HepG2 (cell line): ENCODE measurements at regions not wholly inside any gene's neighbourhood (a gene's known extent, or its start where the extent isn't known, plus 50 kb on each side); places are given as distances from the start of the nearest gene placed in this dataset.

Experiments used
- ATAC-seq: fragments of 200-7000 bp; cut with Tn5 transposase; 3 replicates; pipeline ENCODE4 v1.9.1; 2020; ENCODE audit warnings: mild to moderate bottlenecking, moderate library complexity
- BruUV-seq: library from RNA; stranded (reverse); fragments of 400-500 nt; replicated peaks from 2 replicates; lab custom pipeline; 2021; lab: Mats Ljungman, UMichigan
- CTCF ChIA-PET: fragments of 300-600 bp; formaldehyde crosslinking; extraction: SDS; loops from one replicate; lab custom pipeline; 2021; ENCODE audit warnings: low total read pairs, inconsistent platforms, low intra/inter-chr PET ratio; lab: Yijun Ruan, JAX
- POLR2A ChIA-PET: fragments of 350-600 bp; sonication (Branson Sonifier 250); formaldehyde crosslinking; loops from one replicate; lab custom pipeline; 2020; ENCODE audit warnings: antibody characterized with exemption, inconsistent platforms; lab: Yijun Ruan, JAX
- DNase-seq: peaks from one replicate; pipeline ENCODE4 v3.0.0-alpha.2; 2015; ENCODE audit warnings: low spot score
- FAIRE-seq: peaks from 3 replicates; lab custom pipeline; 2011; peaks lifted over from hg19 to GRCh38; lab: Jason Lieb, UNC
- H2AFZ ChIP-seq: one replicate; pipeline ENCODE4 v1.6.1; 2011; ENCODE audit warnings: low read length, inconsistent platforms
- H3K27ac ChIP-seq: fragments of 300-600 bp; 3 replicates; pipeline ENCODE4 v1.8.0; 2011; ENCODE audit warnings: mixed run types, mild to moderate bottlenecking, mixed read lengths, low read length, inconsistent platforms; ENCODE audit not compliant: insufficient read depth; ENCODE audit errors: extremely low read length
- H3K27me3 ChIP-seq, 2 experiments: fragments of 200-600 bp in 1 of 2; 2 replicates in 1 of 2; 3 replicates in 1 of 2; pipeline versions ENCODE4 v1.6.0 to v1.8.0; 2011; ENCODE audit warnings: low read length in 2 of 2, mild to moderate bottlenecking in 2 of 2, moderate library complexity in 2 of 2, inconsistent platforms in 1 of 2; ENCODE audit not compliant: insufficient read depth in 2 of 2, control insufficient read depth in 1 of 2
- H3K36me3 ChIP-seq, 2 experiments: fragments of 200-600 bp in 1 of 2; replicated peaks in 1 of 2; 2 replicates in 1 of 2; 3 replicates in 1 of 2; pipeline versions ENCODE4 v1.5.1 to v1.8.0; 2011; ENCODE audit warnings: low read length in 2 of 2, inconsistent platforms in 1 of 2; ENCODE audit not compliant: insufficient read depth in 2 of 2, control insufficient read depth in 1 of 2
- H3K4me1 ChIP-seq: 2 replicates; pipeline ENCODE4 v1.5.1; 2012; ENCODE audit warnings: low read length, inconsistent platforms; ENCODE audit not compliant: insufficient read depth
- H3K4me2 ChIP-seq: 2 replicates; pipeline ENCODE4 v1.6.0; 2011; ENCODE audit warnings: low read depth, low read length, inconsistent platforms
- H3K4me3 ChIP-seq, 3 experiments: fragments of 200-600 bp in 1 of 3; sonication (generic), shearing (Covaris generic) in 1 of 3; replicated peaks in 1 of 3; 2 replicates each; pipeline ENCODE4 v1.5.1; 2011 to 2016; ENCODE audit warnings: low read length in 3 of 3, inconsistent platforms in 2 of 3, low read depth in 2 of 3, mild to moderate bottlenecking in 2 of 3, control low read depth in 1 of 3, mixed read lengths in 1 of 3; ENCODE audit not compliant: insufficient read depth in 1 of 3
- H3K79me2 ChIP-seq: one replicate; pipeline ENCODE4 v1.6.1; 2011; ENCODE audit warnings: low read length, inconsistent platforms; ENCODE audit not compliant: insufficient read depth
- H3K9ac ChIP-seq: 2 replicates; pipeline ENCODE4 v1.6.0; 2011; ENCODE audit warnings: mild to moderate bottlenecking, low read depth, low read length, inconsistent platforms; ENCODE audit not compliant: insufficient read depth
- H3K9me3 ChIP-seq: 2 replicates; pipeline ENCODE4 v1.5.1; 2012; ENCODE audit warnings: mild to moderate bottlenecking, low read length
- H4K20me1 ChIP-seq: 2 replicates; pipeline ENCODE4 v1.6.0; 2011; ENCODE audit warnings: inconsistent platforms, mild to moderate bottlenecking, low read length, moderate library complexity; ENCODE audit not compliant: insufficient read depth
- GABPB1 ChIP-seq: IDR thresholded peaks from 2 replicates; pipeline ENCODE4 v1.6.1; 2016; ENCODE audit warnings: mild to moderate bottlenecking, missing genetic modification reagents, moderate library complexity, missing compliant biosample characterization
- JUND ChIP-seq: sonication (generic); formaldehyde crosslinking; IDR thresholded peaks from 2 replicates; pipeline ENCODE4 v1.8.0; 2022; ENCODE audit warnings: mild to moderate bottlenecking, missing genetic modification reagents
- KLF11 ChIP-seq: IDR thresholded peaks from 2 replicates; pipeline ENCODE4 v1.6.1; 2016; ENCODE audit warnings: missing compliant biosample characterization
- NFRKB ChIP-seq: fragments of 450-650 bp; IDR thresholded peaks from 2 replicates; pipeline ENCODE4 v1.6.1; 2017
- PBX2 ChIP-seq: IDR thresholded peaks from 2 replicates; pipeline ENCODE4 v1.6.1; 2016; ENCODE audit warnings: control low read depth
- PHB2 ChIP-seq: fragments of 450-650 bp; IDR thresholded peaks from 2 replicates; pipeline ENCODE4 v1.6.1; 2018; ENCODE audit not compliant: partially characterized antibody
- RORA ChIP-seq: sonication (generic); formaldehyde crosslinking; IDR thresholded peaks from 2 replicates; pipeline ENCODE4 v1.5.0; 2020; ENCODE audit warnings: mild to moderate bottlenecking, missing genetic modification reagents, moderate library complexity
- TIGD3 ChIP-seq: sonication (generic); formaldehyde crosslinking; IDR thresholded peaks from 2 replicates; pipeline ENCODE4 v1.5.1; 2020; ENCODE audit warnings: mild to moderate bottlenecking, missing genetic modification reagents, borderline replicate concordance
- U2AF1 ChIP-seq: fragments of 200-400 bp; formaldehyde crosslinking; optimal IDR thresholded peaks from 2 replicates; pipeline ENCODE3; 2017; ENCODE audit warnings: mild to moderate bottlenecking, low read depth, low read length
- YEATS2 ChIP-seq: sonication (generic); formaldehyde crosslinking; IDR thresholded peaks from 2 replicates; pipeline ENCODE4 v1.4.0; 2020; ENCODE audit warnings: missing genetic modification reagents, borderline replicate concordance
- ZHX1 ChIP-seq: sonication (generic); formaldehyde crosslinking; IDR thresholded peaks from 2 replicates; pipeline ENCODE4 v1.8.1; 2022; ENCODE audit warnings: low read depth, mild to moderate bottlenecking, missing genetic modification reagents
- WGBS: methylation state at CpG from one replicate; pipeline ENCODE4 v1.1.6; 2017; ENCODE audit warnings: low lambda C conversion rate; 5-methylcytosine and 5-hydroxymethylcytosine counted together
- in situ Hi-C: cut with HindIII; loops from 2 replicates; pipeline ENCODE4 v1.10.0; 2017; ENCODE audit warnings: low pct_unique_long_range_greater_than_20kb; ENCODE audit not compliant: extremely low pct_ligation_motif_present
- intact Hi-C: fragments of 100-400 bp; cut with micrococcal nuclease; formaldehyde crosslinking; loops from one replicate; pipeline ENCODE4 v1.10.0; 2022; ENCODE audit not compliant: unreplicated experiment
- TF ChIP-seq, protein P1 (sequence below): sonication (generic); formaldehyde crosslinking; IDR thresholded peaks from 2 replicates; pipeline ENCODE4 v1.9.0; 2021; ENCODE audit warnings: missing genetic modification reagents, mild to moderate bottlenecking, borderline replicate concordance
- TF ChIP-seq, protein P2 (sequence below): sonication (generic); formaldehyde crosslinking; IDR thresholded peaks from 2 replicates; pipeline ENCODE4 v1.5.0; 2020; ENCODE audit warnings: missing genetic modification reagents
- TF ChIP-seq, protein P3 (sequence below): sonication (generic); formaldehyde crosslinking; IDR thresholded peaks from 2 replicates; pipeline ENCODE4 v1.5.1; 2020; ENCODE audit warnings: missing genetic modification reagents, mild to moderate bottlenecking, borderline replicate concordance

DNA sequence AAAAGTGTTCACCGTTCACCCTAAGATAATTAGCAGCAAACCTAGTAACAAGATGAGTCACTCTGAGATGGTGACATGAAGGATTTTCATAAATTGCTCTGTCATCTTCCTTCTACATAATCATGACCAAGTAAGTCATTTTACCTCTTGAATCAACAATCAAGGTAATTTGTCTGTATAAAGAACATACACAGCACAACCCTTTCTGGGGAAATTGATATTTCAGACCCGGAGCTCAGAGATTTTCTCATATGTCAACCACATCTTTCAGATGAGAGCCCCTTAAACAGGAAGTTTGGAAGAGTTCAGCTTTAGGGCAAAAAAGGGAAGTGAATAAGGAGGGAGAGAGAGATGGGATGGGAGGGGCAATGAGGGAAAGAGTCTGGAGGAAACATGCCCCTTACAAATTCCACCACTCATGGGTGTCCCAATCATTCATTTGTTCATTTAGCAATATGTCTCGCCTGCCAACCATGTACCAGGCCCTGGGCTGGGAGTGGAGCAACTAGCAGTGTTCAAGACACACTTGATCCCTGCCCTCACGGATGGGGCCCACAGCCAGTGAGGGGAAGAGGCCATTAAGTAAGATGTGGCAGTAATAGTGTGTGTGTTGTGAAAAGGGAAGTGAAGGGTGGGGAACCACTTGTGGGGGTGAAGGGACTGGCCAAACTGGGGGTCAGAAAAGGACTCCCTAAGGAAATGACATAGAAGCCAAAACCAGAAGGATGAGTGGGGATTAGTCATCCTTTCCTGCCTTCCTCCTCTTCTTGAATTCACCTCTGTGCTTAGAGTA lies 190.9 kb downstream of the MAFB start:
- H3K4me3 ChIP-seq = no peak overlapping the region
- no peaks in the 10 kb centered on the region for H3K9me3 ChIP-seq
- in situ Hi-C loops (no loop called here), intact Hi-C loops (no loop called here)
- no peaks in the 10 kb centered on the region for H4K20me1 ChIP-seq
- ChIA-PET CTCF (no interaction called here), POLR2A (no interaction called here)
- ATAC-seq (no peak), FAIRE-seq (no peak), DNase-seq (no peak)
- WGBS = 13% methylated on average over 4 of the region's 4 CpGs
- no TSS peak for BruUV-seq
- H3K9ac ChIP-seq = no peak overlapping the region
- no peak overlapping the region for H3K4me2 ChIP-seq
- no peaks in the 10 kb centered on the region for H3K79me2 ChIP-seq
- no peaks in the 10 kb centered on the region for H3K36me3 ChIP-seq
- no peak overlapping the region for H2AFZ ChIP-seq
- no peak overlapping the region for H3K27ac ChIP-seq
- no peaks in the 10 kb centered on the region for H3K27me3 ChIP-seq
- H3K4me1 ChIP-seq = no peaks in the 10 kb centered on the region
- TF ChIP-seq PHB2 = no peak
- TF ChIP-seq, protein P1, sequence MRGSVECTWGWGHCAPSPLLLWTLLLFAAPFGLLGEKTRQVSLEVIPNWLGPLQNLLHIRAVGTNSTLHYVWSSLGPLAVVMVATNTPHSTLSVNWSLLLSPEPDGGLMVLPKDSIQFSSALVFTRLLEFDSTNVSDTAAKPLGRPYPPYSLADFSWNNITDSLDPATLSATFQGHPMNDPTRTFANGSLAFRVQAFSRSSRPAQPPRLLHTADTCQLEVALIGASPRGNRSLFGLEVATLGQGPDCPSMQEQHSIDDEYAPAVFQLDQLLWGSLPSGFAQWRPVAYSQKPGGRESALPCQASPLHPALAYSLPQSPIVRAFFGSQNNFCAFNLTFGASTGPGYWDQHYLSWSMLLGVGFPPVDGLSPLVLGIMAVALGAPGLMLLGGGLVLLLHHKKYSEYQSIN (CRISPR knock-in tag) = no peak
- no peak for TF ChIP-seq NFRKB
- no peak for TF ChIP-seq ZHX1 (CRISPR knock-in tag)
- no peak for TF ChIP-seq GABPB1 (CRISPR knock-in tag)
- TF ChIP-seq JUND (CRISPR knock-in tag) = no peak
- TF ChIP-seq YEATS2 (CRISPR knock-in tag) = no peak
- TF ChIP-seq, protein P2, sequence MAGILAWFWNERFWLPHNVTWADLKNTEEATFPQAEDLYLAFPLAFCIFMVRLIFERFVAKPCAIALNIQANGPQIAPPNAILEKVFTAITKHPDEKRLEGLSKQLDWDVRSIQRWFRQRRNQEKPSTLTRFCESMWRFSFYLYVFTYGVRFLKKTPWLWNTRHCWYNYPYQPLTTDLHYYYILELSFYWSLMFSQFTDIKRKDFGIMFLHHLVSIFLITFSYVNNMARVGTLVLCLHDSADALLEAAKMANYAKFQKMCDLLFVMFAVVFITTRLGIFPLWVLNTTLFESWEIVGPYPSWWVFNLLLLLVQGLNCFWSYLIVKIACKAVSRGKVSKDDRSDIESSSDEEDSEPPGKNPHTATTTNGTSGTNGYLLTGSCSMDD (CRISPR knock-in tag) = no peak
- TF ChIP-seq U2AF1 = no peak
- TF ChIP-seq, protein P3, sequence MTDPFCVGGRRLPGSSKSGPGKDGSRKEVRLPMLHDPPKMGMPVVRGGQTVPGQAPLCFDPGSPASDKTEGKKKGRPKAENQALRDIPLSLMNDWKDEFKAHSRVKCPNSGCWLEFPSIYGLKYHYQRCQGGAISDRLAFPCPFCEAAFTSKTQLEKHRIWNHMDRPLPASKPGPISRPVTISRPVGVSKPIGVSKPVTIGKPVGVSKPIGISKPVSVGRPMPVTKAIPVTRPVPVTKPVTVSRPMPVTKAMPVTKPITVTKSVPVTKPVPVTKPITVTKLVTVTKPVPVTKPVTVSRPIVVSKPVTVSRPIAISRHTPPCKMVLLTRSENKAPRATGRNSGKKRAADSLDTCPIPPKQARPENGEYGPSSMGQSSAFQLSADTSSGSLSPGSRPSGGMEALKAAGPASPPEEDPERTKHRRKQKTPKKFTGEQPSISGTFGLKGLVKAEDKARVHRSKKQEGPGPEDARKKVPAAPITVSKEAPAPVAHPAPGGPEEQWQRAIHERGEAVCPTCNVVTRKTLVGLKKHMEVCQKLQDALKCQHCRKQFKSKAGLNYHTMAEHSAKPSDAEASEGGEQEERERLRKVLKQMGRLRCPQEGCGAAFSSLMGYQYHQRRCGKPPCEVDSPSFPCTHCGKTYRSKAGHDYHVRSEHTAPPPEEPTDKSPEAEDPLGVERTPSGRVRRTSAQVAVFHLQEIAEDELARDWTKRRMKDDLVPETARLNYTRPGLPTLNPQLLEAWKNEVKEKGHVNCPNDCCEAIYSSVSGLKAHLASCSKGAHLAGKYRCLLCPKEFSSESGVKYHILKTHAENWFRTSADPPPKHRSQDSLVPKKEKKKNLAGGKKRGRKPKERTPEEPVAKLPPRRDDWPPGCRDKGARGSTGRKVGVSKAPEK (CRISPR knock-in tag) = no peak
- TF ChIP-seq KLF11 (CRISPR knock-in tag) = no peak
- TF ChIP-seq RORA = no peak
- TF ChIP-seq TIGD3 (CRISPR knock-in tag) = no peak
- no peak for TF ChIP-seq PBX2 (CRISPR knock-in tag)
